ENCODE measurements at regions not wholly inside any gene's neighbourhood (a gene's known extent, or its start where the extent isn't known, plus 50 kb on each side); places are given as distances from the start of the nearest gene placed in this dataset.

DNA sequence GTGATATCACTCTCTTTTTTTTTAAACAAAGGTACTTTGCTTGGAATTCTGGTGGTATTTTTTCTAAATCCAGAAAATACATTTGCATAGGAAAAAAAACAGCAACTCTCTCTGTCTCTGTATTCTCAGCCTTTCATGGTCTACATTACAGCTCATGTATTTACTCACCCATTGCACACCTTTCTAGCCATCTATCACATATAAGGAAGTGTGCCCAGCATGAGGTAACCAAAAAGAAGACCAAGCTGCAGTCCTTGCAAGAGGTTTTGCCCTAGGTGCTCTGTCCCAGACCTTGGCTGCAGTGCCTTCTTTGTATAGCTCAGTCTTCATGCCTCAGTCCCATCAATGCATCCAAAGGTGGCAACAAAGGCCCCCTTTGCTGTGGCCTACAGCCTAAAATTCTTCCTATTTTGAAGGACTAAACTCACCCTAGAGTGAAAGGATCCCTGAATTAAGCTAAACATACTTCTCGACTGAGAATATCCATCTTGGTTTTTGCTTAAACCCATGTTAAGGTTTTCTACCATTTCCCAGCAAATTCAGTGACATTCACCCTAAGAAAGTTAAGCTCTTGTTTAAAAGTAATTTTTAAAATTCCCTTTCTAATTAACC is 446.4 kb downstream of the KIF4B start:
- TF ChIP-seq, protein P1, sequence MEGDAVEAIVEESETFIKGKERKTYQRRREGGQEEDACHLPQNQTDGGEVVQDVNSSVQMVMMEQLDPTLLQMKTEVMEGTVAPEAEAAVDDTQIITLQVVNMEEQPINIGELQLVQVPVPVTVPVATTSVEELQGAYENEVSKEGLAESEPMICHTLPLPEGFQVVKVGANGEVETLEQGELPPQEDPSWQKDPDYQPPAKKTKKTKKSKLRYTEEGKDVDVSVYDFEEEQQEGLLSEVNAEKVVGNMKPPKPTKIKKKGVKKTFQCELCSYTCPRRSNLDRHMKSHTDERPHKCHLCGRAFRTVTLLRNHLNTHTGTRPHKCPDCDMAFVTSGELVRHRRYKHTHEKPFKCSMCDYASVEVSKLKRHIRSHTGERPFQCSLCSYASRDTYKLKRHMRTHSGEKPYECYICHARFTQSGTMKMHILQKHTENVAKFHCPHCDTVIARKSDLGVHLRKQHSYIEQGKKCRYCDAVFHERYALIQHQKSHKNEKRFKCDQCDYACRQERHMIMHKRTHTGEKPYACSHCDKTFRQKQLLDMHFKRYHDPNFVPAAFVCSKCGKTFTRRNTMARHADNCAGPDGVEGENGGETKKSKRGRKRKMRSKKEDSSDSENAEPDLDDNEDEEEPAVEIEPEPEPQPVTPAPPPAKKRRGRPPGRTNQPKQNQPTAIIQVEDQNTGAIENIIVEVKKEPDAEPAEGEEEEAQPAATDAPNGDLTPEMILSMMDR (IDR thresholded peaks at IDR 0.05 in 8 of 11, conservative IDR thresholded peaks at IDR 0.05 in 3 of 11), result no peak
- TF ChIP-seq POLR2AphosphoS5 (IDR thresholded peaks at IDR 0.05) (no peak), POLR2A (IDR thresholded peaks at IDR 0.05) (no peak)

Measured in spleen (tissue), 7 donors.